Sciatic nerve (tissue), 2 donors: ENCODE measurements at regions not wholly inside any gene's neighbourhood (a gene's known extent, or its start where the extent isn't known, plus 50 kb on each side); places are given as distances from the start of the nearest gene placed in this dataset.

Source experiments
- ATAC-seq: fragments of 200-7000 bp; cut with Tn5 transposase; one replicate; pipeline ENCODE4 v1.9.1; 2020; ENCODE audit warnings: mild to moderate bottlenecking, moderate library complexity
- DNase-seq: peaks from one replicate; pipeline ENCODE4 v3.0.0-alpha.2; 2020; ENCODE audit warnings: low spot score
- intact Hi-C: fragments of 100-400 bp; cut with DNase I; formaldehyde crosslinking; loops from one replicate; pipeline ENCODE4 v1.14.2; 2022
- donor health status: DM: no; HTN: no; CAD: no.
- donor health status: DM: no; HTN: no; CAD: no.

DNA sequence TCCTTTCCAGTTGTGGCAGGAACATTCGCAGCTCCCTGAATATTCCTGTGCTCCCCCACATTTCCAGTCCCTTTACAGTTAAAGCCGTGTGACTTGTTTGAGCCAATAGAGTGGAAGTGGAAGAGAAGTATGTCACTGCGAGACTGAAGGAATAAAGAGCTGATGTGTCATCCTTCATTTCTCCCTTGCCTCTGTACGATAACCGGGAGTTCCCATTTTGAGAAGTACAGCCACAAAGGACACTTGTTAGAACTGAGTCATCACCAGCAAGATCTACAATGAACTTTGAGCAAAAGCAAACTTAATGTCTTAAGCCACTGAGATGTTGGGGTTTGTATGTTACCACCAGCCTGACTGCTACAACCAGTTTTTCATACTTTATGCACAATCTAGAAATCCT lies 92.3 kb downstream of the SPRY1 start:
- peak; percentile 46 for ATAC-seq
- DNase-seq: no peak
- intact Hi-C loops: no loop called here

DNA sequence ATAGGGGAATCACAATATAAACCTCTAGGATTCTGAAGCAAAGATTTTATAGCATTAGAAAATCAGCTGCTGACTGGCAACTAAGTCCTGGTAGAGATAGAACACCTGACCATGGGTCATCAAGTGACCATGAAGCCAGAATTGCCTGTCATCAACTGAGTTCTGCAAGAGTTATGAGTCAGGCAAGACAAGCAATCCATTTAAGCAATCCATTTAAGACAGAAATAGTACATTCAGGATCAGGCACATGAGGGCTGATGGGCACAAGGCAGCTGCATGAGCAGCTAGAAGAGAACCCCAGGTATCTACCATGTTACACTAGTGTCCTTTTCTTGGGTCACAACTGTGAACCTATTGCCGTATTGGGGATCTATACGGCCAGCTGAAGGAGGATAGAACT lies 98.9 kb downstream of the SPRY1 start:
- intact Hi-C loops: no loop called here
- no peak for ATAC-seq
- no peak for DNase-seq

DNA sequence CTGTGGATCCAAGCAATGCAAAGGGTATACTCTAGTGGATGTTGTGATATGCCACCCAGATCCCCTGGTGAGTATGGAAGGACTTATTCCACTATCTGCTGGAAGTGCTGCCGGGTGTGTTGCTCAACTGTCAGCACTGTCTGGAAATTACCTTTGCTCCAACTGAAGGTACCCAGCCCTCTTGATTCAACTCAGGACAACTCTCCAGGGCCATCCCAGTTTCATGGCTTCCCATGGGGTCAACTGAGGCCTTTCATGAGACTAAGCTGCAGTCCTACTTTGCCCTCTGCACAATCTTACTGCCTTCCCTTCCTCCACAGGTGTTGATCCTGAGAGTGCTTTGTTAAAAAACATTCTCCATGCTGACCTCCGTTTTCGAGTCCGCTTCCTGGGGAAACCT lies 99.8 kb downstream of the SPRY1 start:
- no peak for DNase-seq
- intact Hi-C loops: no loop called here
- no peak for ATAC-seq

DNA sequence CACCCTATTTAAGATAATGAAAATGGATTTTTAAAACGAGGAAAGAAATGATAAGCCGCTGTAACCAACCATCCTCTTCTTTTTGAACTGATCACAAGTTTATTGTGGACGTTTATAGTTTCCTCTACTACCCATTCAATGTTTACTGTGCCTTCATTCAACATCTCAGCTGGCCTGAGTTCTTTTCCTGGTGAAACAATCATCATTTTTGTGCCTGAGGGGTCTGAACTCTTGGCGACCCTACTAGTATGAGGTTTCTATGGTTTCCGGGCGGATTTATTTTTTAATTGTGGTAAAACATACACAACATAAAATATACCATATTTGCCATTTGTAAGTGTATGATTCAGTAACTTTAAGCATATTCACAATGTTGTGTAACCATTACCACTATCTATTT lies 100.7 kb downstream of the SPRY1 start:
- DNase-seq: no peak
- intact Hi-C loops: no loop called here
- no peak for ATAC-seq

DNA sequence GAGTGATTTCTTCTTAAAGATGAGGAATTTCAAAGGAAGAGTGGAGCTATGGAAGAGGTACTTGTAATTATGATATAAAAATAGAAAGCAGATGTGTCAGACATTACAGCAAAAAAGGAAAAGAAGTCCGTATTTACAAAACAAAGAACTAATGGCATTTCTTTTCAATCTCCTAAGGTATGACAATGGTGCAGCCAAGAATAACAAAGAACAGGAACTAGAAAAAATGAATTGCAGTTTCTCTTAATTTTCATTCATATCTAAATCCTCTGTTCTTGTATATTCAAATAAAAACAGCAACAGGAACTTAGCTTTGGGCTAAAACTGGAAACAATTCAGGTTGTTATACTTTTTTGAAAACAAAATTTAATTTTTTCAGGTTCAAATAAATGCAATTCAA lies 105.1 kb downstream of the SPRY1 start:
- ATAC-seq (no peak), DNase-seq (no peak)
- intact Hi-C loops: no loop called here

DNA sequence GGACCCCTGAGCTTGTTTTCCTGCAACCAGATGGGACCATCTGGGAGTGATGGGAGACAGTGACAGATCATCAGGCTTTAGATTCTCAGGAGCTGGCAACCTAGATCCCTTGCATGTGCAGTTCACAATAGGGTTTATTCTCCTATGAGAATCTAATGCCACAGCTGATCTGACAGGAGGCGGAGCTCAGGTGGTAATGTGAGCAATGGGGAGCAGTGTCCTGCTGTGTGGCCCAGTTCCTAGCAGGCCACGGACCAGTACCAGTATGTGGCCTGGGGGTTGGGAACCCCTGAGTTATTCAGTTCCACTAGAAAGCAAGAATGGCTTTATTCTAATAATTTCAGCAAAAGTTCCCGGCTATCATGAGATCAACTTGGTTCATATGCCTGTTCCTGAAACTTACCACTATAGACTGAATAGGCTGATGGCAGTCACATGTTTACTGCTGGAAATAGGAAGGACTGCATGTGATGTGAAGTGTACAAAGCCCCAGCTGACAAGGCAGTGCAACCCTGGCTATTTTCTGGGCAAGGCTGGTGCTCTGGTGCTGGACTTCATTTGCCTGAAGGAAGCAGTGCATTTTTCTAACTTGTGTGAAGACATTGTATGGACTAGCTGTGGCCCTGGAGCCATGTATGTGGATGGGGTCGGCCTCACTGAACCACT lies 107.2 kb downstream of the SPRY1 start:
- ATAC-seq (peak; percentile 58), DNase-seq (no peak)
- intact Hi-C loops: no loop called here

DNA sequence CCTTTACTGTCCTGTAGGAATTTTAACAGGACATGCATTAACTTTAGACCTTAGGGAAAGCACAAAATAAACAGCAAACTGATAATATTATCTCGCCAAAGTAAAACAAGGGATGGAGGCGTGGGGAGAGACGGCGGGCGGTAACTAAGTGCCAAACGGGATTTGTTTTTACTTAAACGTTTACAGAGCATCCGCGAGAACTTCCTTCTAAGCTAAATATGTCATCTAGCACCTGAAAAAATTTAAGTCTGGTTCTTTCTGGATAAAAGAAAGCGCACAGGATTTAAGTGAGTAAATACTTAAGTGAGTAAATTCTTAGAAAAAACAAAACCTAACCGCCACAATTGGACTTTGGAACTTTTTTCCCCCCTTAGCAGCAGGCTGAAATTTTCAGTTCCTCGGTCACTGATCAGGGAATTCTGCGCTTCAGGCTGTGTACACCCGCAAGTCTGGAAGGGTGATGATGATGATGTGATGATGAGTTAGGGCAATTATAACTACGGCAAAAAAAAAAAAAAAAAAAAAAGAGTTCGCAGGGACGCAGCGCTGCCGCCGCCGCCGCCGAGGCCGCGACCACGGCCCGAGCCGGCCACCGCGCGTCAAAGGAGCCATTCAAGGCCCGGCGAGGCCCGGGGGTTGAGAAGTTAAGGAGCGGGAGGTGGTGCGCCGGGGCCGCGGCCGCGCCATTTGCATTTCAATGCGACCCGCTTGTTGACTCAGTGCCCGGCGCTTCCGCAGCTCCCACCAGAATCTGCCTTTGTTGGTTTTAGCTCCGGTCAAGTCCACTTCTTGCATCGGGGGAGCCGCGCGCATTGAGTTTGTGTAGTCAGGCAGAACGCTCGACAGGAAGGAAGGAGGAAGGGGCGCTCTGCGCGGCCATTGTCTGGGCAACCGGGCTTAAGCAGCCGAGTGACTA lies 108.8 kb downstream of the SPRY1 start:
- intact Hi-C loops: no loop called here
- peak; percentile 75 for ATAC-seq
- peak; percentile 71 for DNase-seq

DNA sequence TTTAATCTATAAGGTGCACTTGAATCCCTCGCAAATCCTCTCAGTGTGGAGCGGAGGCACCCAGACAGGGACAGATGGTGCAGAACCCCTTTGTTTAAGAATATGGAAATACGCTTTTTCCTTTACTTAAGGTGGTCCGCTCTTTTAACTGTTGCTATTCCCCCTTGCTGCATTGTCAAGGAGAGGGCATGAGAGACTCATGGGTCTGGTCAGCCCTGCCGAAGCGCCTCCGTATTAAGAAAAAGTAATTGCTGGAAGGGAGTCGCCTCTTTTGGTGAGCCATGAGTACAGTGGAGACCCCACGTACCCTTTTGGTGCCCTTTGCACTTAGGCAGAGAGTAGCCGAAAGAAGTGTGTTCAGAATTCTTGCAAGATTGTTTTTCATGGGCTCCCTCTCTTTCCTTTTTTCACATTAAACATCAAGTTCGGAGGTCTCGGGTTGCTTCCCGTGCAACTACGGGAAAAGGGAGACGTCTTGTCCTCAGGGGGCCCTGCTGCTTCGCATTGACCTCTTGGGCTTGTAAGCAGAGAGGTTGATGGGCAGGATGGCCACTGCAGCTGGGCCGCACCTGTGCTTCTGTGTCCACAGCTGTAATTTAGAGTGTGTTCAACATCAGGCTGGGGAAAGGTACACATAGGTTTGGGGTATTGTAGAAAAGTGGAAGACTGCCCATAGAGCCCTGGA lies 109.6 kb downstream of the SPRY1 start:
- ATAC-seq (peak; percentile 13), DNase-seq (no peak)
- intact Hi-C loops: no loop called here

DNA sequence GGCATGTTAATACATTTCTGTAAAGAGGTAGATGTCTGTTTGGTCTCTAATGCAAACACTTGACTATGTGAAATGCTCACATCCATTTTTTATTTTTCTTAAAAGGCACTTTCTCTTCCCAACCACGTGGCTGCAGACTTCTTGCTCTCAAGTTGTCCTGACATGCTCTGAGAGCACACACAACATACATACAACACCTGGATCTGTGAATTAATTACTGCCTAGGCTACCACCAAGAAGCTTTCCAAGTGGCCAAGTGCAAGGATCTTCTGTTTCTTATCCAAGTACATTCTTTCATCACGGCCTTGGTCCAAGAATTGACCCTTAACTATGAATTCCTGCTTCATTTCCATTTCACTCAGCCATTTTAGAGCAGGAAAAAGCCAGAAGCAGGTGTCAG lies 110.8 kb downstream of the SPRY1 start:
- ATAC-seq: no peak

DNA sequence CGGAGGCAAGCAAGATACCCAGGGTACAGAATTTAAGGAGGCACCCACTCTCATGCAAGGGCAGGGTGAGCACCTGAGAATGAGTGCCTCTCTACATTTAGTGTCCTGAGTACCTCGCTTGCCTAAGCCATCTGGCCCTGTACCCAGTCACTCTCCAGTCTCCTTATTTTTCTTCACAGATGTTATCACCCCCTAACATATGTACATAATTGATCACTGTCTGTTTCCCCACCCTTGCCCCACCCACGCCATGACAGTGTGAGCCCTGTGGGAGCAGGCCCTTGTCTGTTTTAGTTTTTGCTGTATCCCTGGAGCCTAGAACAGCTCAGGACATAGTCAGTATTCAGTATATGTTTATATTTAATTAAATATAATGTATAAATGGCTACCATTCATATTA lies 113.6 kb downstream of the SPRY1 start:
- intact Hi-C loops: no loop called here
- no peak for ATAC-seq

More for the DNA sequence above, 110.8 kb downstream of the SPRY1 start:
- DNase-seq: no peak
- intact Hi-C loops: no loop called here

DNA sequence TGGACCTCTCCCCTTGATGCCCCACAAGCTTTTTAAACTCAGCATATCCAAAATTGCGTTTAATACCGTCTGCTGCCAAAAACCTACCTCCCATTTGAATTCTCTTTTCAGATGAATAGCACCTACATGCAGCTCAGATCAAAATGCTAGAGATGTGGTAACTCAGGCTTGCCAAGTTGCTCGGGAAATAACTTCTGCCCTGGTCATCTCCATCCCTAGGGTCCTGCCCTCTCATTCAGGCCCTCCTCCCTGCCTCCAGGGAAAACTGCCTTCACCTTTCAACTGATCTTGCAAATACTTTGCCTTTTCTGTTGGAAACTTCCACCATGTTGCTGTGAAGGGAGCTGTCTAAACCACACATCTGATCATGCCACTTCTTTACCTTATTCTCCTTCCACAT lies 114.1 kb downstream of the SPRY1 start:
- DNase-seq (no peak), ATAC-seq (no peak)
- intact Hi-C loops: no loop called here

More for the DNA sequence above, 113.6 kb downstream of the SPRY1 start:
- DNase-seq: no peak

DNA sequence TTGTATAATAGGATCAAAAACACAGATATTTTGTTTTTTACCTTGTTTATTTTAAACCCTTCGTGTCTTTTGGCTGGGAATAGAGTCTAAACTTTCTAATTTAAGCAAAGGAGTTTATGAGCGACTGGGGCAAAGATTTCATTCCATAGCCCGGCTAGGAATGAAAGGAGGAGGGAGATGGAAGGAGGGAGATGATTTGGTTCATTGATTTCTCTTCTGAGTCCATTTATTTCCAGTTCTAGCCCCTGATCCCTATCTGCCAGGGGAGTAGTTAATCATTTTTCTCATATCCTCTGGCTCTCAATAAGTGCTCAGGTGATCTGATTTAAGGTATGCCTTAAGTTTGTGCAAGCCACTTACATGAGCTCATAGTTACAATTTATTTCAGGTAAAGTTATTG lies 120.0 kb downstream of the SPRY1 start:
- no peak for ATAC-seq
- intact Hi-C loops: no loop called here
- no peak for DNase-seq

DNA sequence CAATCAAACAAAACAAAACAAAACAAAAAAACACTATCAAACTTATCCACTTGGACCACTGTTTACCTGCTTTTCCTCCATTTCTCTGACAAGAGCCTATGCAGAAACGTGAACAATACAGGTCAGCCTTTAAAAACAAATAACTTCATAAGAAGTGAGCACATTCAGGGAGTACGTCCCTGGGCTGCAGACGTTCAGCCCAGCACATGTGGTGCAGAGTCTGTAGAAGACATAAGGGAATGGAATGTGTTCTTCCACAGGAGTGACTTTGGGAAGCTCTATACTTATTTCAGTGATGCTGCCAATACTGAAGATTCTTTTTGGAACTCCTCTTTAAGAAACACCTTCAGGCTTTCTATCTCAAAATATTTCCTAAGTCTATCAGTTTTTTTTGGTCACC lies 120.6 kb downstream of the SPRY1 start:
- ATAC-seq (no peak), DNase-seq (no peak)
- intact Hi-C loops: no loop called here

DNA sequence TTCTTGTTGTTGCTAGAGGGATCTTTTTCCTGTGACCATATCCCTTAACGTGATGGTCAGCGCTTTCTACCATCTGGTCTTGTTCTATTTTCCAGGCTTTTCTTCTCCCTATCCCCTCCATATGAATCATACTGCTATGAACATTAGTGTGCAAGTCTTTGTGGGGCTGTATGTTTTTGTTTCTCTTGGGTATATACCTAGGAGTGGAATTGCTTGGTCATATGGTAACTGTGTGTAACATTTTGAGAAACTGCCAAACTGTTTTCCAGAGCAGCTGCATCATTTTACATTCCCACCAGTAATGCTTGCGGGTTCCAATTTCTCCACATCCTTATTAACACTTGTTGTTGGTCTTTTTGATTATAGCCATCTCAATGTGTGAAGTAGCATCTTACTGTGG lies 121.4 kb downstream of the SPRY1 start:
- DNase-seq: no peak
- ATAC-seq: no peak
- intact Hi-C loops: no loop called here

DNA sequence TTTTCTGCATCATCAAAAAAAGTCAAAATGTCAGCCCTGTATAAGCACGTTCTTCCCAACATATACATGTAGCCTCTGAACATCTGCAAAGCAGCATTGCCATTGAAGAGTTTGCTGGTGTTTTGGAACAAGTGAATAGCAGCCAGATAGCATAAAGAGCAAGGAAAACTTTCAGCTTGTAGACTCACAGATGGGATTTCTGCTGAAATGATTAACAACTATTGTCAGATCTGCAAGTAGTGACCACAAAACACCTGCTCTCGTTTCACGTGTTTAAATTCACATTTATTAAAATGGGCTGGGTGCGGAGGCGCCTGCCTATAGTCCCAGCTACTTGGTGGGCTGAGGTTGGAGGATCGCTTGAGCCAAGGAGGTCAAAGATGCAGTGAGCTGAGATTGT lies 123.7 kb downstream of the SPRY1 start:
- no peak for ATAC-seq
- DNase-seq: no peak
- intact Hi-C loops: no loop called here

DNA sequence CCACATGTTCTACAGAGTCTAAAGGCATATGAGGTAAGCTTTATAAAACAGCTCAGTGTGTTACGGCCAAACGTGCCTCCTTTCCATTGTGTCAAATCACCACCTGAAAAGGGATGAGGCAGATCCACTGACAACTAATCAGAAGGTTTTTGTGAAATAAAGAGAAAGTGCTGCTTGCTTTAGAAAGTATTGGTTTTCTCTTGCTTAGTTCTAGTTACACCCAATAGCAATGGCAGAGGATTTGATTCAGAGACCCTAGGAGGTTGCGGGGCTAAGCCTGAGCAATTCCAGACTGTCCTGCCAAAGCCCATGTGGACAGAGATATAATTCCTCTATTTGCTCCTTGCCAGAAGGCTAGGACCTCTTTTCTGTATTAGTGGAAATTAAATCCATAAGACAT lies 125.5 kb downstream of the SPRY1 start:
- ATAC-seq (no peak), DNase-seq (no peak)
- intact Hi-C loops: no loop called here

DNA sequence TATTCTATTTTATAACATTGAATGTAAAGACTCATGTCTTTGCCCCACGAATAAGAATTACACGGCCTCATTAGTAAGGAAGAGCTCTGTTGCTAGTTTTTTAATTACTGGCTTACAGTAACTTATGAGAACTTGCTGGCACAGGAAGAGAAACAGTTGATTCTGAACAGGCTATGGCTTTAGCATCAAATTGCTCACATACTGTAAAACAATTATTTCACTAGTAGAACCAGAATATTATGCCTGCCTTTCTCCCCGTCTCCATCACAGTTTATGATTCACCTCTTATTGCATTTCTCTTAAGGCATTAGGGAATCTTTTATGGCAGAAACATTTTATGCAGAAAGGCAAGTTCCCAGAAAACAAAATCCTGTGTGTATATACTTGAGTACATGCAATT lies 126.1 kb downstream of the SPRY1 start:
- DNase-seq (no peak), ATAC-seq (no peak)
- intact Hi-C loops: no loop called here

DNA sequence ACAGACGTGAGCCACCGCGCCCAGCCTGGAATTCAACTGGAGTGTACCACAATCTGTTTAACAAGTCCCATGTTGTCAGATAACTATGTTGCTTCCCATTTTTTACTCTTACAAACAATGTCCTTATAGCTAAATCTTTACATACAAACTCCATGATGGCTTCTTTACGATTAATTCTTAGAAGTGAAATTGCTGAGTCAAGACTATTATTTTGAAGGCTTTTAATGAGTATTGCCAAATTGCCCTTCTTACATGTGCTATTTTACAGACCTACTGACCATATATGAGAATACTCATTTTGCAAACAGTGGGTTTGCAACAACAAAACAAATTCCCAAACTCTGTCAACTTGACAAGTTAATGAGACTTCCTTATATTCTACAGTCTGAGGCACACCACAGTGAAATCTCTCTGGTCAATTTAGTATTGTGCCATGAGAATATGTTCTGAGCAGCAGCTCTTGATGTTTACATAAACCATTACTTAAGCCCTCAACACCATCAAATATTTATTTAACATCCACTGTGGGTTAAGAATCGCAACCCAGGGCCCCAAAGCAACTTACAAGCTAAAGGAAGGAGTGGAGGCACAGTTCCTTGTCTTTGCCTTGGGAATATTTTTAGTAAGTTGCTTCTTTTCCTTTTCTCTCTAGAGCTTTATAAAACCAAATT lies 128.5 kb downstream of the SPRY1 start:
- DNase-seq (no peak), ATAC-seq (no peak)
- intact Hi-C loops: no loop called here

DNA sequence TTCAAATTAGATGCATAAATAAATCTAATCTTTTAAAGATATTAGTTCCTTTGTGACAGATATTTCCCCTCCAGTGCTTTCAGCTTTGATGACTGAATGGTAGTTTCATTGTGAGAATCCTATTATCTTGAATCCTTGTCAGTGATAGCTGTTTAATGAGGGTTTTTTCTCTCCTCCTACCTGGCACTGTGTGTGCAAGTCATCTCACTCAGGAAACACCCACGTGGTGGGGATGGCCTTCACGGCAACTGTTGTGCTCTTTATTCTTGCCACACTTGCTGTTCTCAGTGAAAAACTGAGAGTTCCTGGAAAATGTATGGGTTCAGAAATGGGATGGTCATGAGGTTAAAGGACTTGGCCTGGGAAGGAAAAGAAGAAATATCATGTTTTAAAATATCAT lies 129.9 kb downstream of the SPRY1 start:
- intact Hi-C loops: no loop called here
- ATAC-seq (no peak), DNase-seq (no peak)
